GM12878 (cell line): ENCODE measurements at regions not wholly inside any gene's neighbourhood (a gene's known extent, or its start where the extent isn't known, plus 50 kb on each side); places are given as distances from the start of the nearest gene placed in this dataset.
A peak's percentile ranks its signal among the peaks of the same experiment; 100 is the strongest.

Experiments
- ATAC-seq: fragments of 200-7000 bp; cut with Tn5 transposase; 3 replicates; pipeline ENCODE4 v1.9.1; 2020; ENCODE audit warnings: mild to moderate bottlenecking, moderate library complexity
- BruUV-seq: library from RNA; stranded (reverse); fragments of 400-500 nt; replicated peaks from 2 replicates; lab custom pipeline; 2021; lab: Mats Ljungman, UMichigan
- CTCF ChIA-PET: fragments of 300-600 bp; sonication (Branson Sonifier 250); formaldehyde crosslinking; extraction: SDS; loops from one replicate; lab custom pipeline; 2021; ENCODE audit warnings: inconsistent platforms; lab: Yijun Ruan, JAX
- POLR2A ChIA-PET: fragments of 350-600 bp; formaldehyde crosslinking; extraction: SDS; loops from one replicate; lab custom pipeline; 2021; ENCODE audit warnings: inconsistent platforms; lab: Charles Lee
- RAD21 ChIA-PET: fragments of 300-600 bp; sonication (Branson Sonifier 250); formaldehyde crosslinking; loops from one replicate; lab custom pipeline; 2023; ENCODE audit warnings: antibody characterized with exemption; ENCODE audit not compliant: unreplicated experiment; lab: Charles Lee
- SMC1A ChIA-PET: fragments of 300-600 bp; sonication (Branson Sonifier 250); formaldehyde crosslinking; loops from one replicate; lab custom pipeline; 2023; ENCODE audit not compliant: unreplicated experiment, uncharacterized antibody; lab: Charles Lee
- DNase-seq: peaks from one replicate; pipeline ENCODE4 v3.0.0-alpha.2; 2011; ENCODE audit warnings: low read depth, low spot score
- FAIRE-seq: peaks from 3 replicates; lab custom pipeline; 2011; peaks lifted over from hg19 to GRCh38; lab: Jason Lieb, UNC
- H2AFZ ChIP-seq: 2 replicates; pipeline ENCODE4 v1.6.0; 2011; ENCODE audit warnings: low read depth, low read length, control low read depth; ENCODE audit not compliant: control insufficient read depth
- H3K27ac ChIP-seq: 2 replicates; pipeline ENCODE4 v1.5.1; 2011; ENCODE audit warnings: control low read depth; ENCODE audit not compliant: control insufficient read depth, insufficient read depth
- H3K27me3 ChIP-seq, 2 experiments: replicated peaks in 1 of 2; 2 replicates each; pipeline versions ENCODE4 v1.6.0 to v1.6.1; 2011; ENCODE audit warnings: low read length in 1 of 2; ENCODE audit not compliant: control insufficient read depth in 2 of 2, insufficient read depth in 2 of 2
- H3K36me3 ChIP-seq, 2 experiments: 2 replicates each; pipeline ENCODE4 v1.5.1; 2011; ENCODE audit warnings: low read length in 1 of 2; ENCODE audit not compliant: control insufficient read depth in 2 of 2, insufficient read depth in 2 of 2
- H3K4me1 ChIP-seq: 2 replicates; pipeline ENCODE4 v1.6.1; 2011; ENCODE audit warnings: mild to moderate bottlenecking, low read length, moderate library complexity, mixed read lengths; ENCODE audit not compliant: control insufficient read depth, insufficient read depth
- H3K4me2 ChIP-seq: 2 replicates; pipeline ENCODE4 v1.6.0; 2011; ENCODE audit warnings: control low read depth; ENCODE audit not compliant: control insufficient read depth, insufficient read depth
- H3K4me3 ChIP-seq: fragments of 200-600 bp; sonication (generic); 2 replicates; pipeline ENCODE4 v1.5.1; 2016
- H3K79me2 ChIP-seq: 2 replicates; pipeline ENCODE4 v1.6.0; 2011; ENCODE audit warnings: low read length; ENCODE audit not compliant: control insufficient read depth, insufficient read depth
- H3K9ac ChIP-seq: 2 replicates; pipeline ENCODE4 v1.8.0; 2011; ENCODE audit warnings: low read length, control low read depth, mixed read lengths; ENCODE audit not compliant: control insufficient read depth, insufficient read depth
- H3K9me3 ChIP-seq: replicated peaks from 3 replicates; pipeline ENCODE4 v1.5.1; 2011; ENCODE audit warnings: mild to moderate bottlenecking, low read length; ENCODE audit not compliant: control insufficient read depth, insufficient read depth
- H4K20me1 ChIP-seq: 2 replicates; pipeline ENCODE4 v1.6.0; 2011; ENCODE audit not compliant: control insufficient read depth, insufficient read depth
- BACH1 ChIP-seq: fragments of 450-650 bp; IDR thresholded peaks from 2 replicates; pipeline ENCODE4 v1.6.1; 2017; ENCODE audit warnings: mild to moderate bottlenecking, borderline replicate concordance
- CHD4 ChIP-seq: fragments of 200-600 bp; sonication (generic); IDR thresholded peaks from 2 replicates; pipeline ENCODE4 v1.6.1; 2016; ENCODE audit warnings: mild to moderate bottlenecking
- ETV6 ChIP-seq, 2 experiments: fragments of 450-650 bp in 1 of 2; IDR thresholded peaks in 1 of 2; conservative IDR thresholded peaks in 1 of 2; 2 replicates each; pipeline ENCODE4 v1.6.1; 2014; ENCODE audit warnings: antibody characterized with exemption in 1 of 2, borderline replicate concordance in 1 of 2, low read depth in 1 of 2, mild to moderate bottlenecking in 1 of 2, moderate library complexity in 1 of 2
- MXI1 ChIP-seq: fragments of 150-350 bp; IDR thresholded peaks from 2 replicates; pipeline ENCODE4 v1.6.1; 2011; ENCODE audit warnings: low read depth, mild to moderate bottlenecking, inconsistent platforms, low read length, improper control_type of control experiment
- NR2C2 ChIP-seq: IDR thresholded peaks from 2 replicates; pipeline ENCODE4 v1.6.1; 2011; ENCODE audit warnings: borderline replicate concordance, low read depth; ENCODE audit not compliant: control insufficient read depth, insufficient read length
- POLR2AphosphoS5 ChIP-seq: IDR thresholded peaks from 2 replicates; pipeline ENCODE4 v1.6.1; 2011; ENCODE audit warnings: mild to moderate bottlenecking, low read length, inconsistent platforms
- RAD21 ChIP-seq: IDR thresholded peaks from 2 replicates; pipeline ENCODE4 v1.6.1; 2011; ENCODE audit warnings: mild to moderate bottlenecking, low read depth, low read length, moderate library complexity; ENCODE audit not compliant: insufficient read depth
- RAD51 ChIP-seq: fragments of 450-650 bp; IDR thresholded peaks from 2 replicates; pipeline ENCODE4 v1.6.1; 2016; ENCODE audit warnings: moderate library complexity, mild to moderate bottlenecking, inconsistent platforms
- SIX5 ChIP-seq: IDR thresholded peaks from 2 replicates; pipeline ENCODE4 v1.6.1; 2011; ENCODE audit warnings: mild to moderate bottlenecking, low read depth, low read length, moderate library complexity; ENCODE audit not compliant: severe bottlenecking
- TAF1 ChIP-seq: IDR thresholded peaks from 2 replicates; pipeline ENCODE4 v1.6.1; 2011; ENCODE audit warnings: mild to moderate bottlenecking, low read depth, low read length, borderline replicate concordance
- TCF12 ChIP-seq: IDR thresholded peaks from 2 replicates; pipeline ENCODE4 v1.6.1; 2011; ENCODE audit warnings: low read depth, mild to moderate bottlenecking, low read length
- ZNF24 ChIP-seq: fragments of 450-650 bp; IDR thresholded peaks from 2 replicates; pipeline ENCODE4 v1.6.1; 2017; ENCODE audit warnings: antibody characterized with exemption, mild to moderate bottlenecking
- WGBS: methylation state at CpG from one replicate; pipeline ENCODE4 v1.1.6; 2016; ENCODE audit warnings: low lambda C conversion rate; ENCODE audit not compliant: insufficient replicate concordance, insufficient coverage; ENCODE audit errors: missing lambda C conversion rate; 5-methylcytosine and 5-hydroxymethylcytosine counted together
- in situ Hi-C: fragments of 300-500 bp; cut with MboI; formaldehyde crosslinking; loops from 9 replicates; pipeline ENCODE4 v1.14.3; 2018; ENCODE audit warnings: mixed read lengths
- intact Hi-C: fragments of 100-400 bp; cut with micrococcal nuclease; formaldehyde crosslinking; loops from one replicate; pipeline ENCODE4 v1.14.2; 2022; ENCODE audit not compliant: unreplicated experiment
- TF ChIP-seq, protein P1 (sequence below): fragments of 450-650 bp; IDR thresholded peaks from 2 replicates; pipeline ENCODE4 v1.6.1; 2017; ENCODE audit warnings: mild to moderate bottlenecking
- TF ChIP-seq, protein P2 (sequence below): fragments of 450-650 bp; formaldehyde crosslinking; IDR thresholded peaks from 2 replicates; pipeline ENCODE4 v1.4.0; 2020; ENCODE audit warnings: mild to moderate bottlenecking, moderate library complexity
- TF ChIP-seq, protein P3 (sequence below): fragments of 450-650 bp; IDR thresholded peaks from 2 replicates; pipeline ENCODE4 v1.6.1; 2017; ENCODE audit warnings: mild to moderate bottlenecking, low read depth, inconsistent platforms; ENCODE audit not compliant: poor library complexity, severe bottlenecking
- TF ChIP-seq, protein P4 (sequence below): IDR thresholded peaks from 2 replicates; pipeline ENCODE4 v1.6.1; 2011; ENCODE audit warnings: mild to moderate bottlenecking, low read depth, low read length, moderate library complexity; ENCODE audit not compliant: insufficient replicate concordance

DNA sequence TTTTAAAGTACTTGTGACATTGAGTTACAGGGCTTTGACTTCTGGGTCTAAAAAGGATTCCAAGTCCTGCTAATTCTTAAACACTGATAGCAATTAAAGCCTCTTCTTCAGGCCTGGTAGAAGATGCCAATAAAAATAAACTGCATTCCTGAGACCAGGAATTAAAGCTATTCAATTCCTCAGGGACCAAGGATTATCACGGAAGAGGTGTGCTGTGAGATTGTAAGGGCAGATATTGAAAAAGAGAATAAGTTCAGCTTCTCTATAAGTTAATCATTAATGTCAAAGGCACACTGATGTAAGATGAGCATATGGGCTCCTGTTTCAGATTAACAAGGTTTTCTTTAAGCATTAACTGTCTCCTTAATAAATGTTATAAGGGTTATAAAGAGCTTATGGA is 611.3 kb downstream of the SI start:
- Histone ChIP-seq H2AFZ (no peak overlapping the region), H3K27ac (no peak overlapping the region), H3K9ac (no peak overlapping the region), H3K79me2 (no peaks in the 10 kb centered on the region), H3K4me2 (no peak overlapping the region), H3K4me1 (no peaks in the 10 kb centered on the region), H3K27me3 (no peaks in the 10 kb centered on the region), H3K4me3 (no peak overlapping the region), H3K36me3 (no peaks in the 10 kb centered on the region), H3K9me3 (no peaks in the 10 kb centered on the region), H4K20me1 (no peaks in the 10 kb centered on the region)
- CTCF ChIA-PET, result no interaction called here
- ATAC-seq (peak; percentile 23; the same call in 1 of the 3 replicates), FAIRE-seq (no peak), DNase-seq (no peak)
- WGBS, result 36% methylated on average over 1 of the region's 1 CpG
- RAD21 ChIA-PET, result no interaction called here
- SMC1A ChIA-PET, result no interaction called here
- BruUV-seq, result no TSS peak
- in situ Hi-C loops, result no loop called here
- intact Hi-C loops, result no loop called here
- POLR2A ChIA-PET, result no interaction called here
- no peak for TF ChIP-seq ZNF24
- no peak for TF ChIP-seq ETV6 (conservative IDR thresholded peaks at IDR 0.05 in 1 of 2, IDR thresholded peaks at IDR 0.05 in 1 of 2; ENCODE audit: borderline replicate concordance in 1 of 2, low read depth in 1 of 2)
- no peak for TF ChIP-seq TAF1
- no peak for TF ChIP-seq BACH1
- TF ChIP-seq TCF12, result no peak
- no peak for TF ChIP-seq POLR2AphosphoS5
- TF ChIP-seq SIX5, result no peak
- TF ChIP-seq, protein P1, sequence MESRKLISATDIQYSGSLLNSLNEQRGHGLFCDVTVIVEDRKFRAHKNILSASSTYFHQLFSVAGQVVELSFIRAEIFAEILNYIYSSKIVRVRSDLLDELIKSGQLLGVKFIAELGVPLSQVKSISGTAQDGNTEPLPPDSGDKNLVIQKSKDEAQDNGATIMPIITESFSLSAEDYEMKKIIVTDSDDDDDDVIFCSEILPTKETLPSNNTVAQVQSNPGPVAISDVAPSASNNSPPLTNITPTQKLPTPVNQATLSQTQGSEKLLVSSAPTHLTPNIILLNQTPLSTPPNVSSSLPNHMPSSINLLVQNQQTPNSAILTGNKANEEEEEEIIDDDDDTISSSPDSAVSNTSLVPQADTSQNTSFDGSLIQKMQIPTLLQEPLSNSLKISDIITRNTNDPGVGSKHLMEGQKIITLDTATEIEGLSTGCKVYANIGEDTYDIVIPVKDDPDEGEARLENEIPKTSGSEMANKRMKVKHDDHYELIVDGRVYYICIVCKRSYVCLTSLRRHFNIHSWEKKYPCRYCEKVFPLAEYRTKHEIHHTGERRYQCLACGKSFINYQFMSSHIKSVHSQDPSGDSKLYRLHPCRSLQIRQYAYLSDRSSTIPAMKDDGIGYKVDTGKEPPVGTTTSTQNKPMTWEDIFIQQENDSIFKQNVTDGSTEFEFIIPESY, result no peak
- TF ChIP-seq, protein P2, sequence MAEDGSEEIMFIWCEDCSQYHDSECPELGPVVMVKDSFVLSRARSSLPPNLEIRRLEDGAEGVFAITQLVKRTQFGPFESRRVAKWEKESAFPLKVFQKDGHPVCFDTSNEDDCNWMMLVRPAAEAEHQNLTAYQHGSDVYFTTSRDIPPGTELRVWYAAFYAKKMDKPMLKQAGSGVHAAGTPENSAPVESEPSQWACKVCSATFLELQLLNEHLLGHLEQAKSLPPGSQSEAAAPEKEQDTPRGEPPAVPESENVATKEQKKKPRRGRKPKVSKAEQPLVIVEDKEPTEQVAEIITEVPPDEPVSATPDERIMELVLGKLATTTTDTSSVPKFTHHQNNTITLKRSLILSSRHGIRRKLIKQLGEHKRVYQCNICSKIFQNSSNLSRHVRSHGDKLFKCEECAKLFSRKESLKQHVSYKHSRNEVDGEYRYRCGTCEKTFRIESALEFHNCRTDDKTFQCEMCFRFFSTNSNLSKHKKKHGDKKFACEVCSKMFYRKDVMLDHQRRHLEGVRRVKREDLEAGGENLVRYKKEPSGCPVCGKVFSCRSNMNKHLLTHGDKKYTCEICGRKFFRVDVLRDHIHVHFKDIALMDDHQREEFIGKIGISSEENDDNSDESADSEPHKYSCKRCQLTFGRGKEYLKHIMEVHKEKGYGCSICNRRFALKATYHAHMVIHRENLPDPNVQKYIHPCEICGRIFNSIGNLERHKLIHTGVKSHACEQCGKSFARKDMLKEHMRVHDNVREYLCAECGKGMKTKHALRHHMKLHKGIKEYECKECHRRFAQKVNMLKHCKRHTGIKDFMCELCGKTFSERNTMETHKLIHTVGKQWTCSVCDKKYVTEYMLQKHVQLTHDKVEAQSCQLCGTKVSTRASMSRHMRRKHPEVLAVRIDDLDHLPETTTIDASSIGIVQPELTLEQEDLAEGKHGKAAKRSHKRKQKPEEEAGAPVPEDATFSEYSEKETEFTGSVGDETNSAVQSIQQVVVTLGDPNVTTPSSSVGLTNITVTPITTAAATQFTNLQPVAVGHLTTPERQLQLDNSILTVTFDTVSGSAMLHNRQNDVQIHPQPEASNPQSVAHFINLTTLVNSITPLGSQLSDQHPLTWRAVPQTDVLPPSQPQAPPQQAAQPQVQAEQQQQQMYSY (CRISPR knock-in tag), result no peak
- no peak for TF ChIP-seq NR2C2
- no peak for TF ChIP-seq MXI1
- TF ChIP-seq, protein P3, sequence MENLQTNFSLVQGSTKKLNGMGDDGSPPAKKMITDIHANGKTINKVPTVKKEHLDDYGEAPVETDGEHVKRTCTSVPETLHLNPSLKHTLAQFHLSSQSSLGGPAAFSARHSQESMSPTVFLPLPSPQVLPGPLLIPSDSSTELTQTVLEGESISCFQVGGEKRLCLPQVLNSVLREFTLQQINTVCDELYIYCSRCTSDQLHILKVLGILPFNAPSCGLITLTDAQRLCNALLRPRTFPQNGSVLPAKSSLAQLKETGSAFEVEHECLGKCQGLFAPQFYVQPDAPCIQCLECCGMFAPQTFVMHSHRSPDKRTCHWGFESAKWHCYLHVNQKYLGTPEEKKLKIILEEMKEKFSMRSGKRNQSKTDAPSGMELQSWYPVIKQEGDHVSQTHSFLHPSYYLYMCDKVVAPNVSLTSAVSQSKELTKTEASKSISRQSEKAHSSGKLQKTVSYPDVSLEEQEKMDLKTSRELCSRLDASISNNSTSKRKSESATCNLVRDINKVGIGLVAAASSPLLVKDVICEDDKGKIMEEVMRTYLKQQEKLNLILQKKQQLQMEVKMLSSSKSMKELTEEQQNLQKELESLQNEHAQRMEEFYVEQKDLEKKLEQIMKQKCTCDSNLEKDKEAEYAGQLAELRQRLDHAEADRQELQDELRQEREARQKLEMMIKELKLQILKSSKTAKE, result no peak
- TF ChIP-seq, protein P4, sequence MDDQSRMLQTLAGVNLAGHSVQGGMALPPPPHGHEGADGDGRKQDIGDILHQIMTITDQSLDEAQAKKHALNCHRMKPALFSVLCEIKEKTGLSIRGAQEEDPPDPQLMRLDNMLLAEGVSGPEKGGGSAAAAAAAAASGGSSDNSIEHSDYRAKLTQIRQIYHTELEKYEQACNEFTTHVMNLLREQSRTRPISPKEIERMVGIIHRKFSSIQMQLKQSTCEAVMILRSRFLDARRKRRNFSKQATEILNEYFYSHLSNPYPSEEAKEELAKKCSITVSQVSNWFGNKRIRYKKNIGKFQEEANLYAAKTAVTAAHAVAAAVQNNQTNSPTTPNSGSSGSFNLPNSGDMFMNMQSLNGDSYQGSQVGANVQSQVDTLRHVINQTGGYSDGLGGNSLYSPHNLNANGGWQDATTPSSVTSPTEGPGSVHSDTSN, result no peak
- no peak for TF ChIP-seq CHD4
- TF ChIP-seq RAD51, result no peak
- no peak for TF ChIP-seq RAD21
